Calu3 (cell line): ENCODE measurements at regions not wholly inside any gene's neighbourhood (a gene's known extent, or its start where the extent isn't known, plus 50 kb on each side); places are given as distances from the start of the nearest gene placed in this dataset.

Experiments used
- BruUV-seq: library from RNA; stranded (reverse); fragments of 400-500 nt; replicated peaks from 2 replicates; lab custom pipeline; 2021; lab: Mats Ljungman, UMichigan
- CTCF ChIA-PET: fragments of 300-600 bp; sonication (Branson Sonifier 250); formaldehyde crosslinking; loops from one replicate; lab custom pipeline; 2022; ENCODE audit warnings: antibody characterized with exemption; lab: Charles Lee
- DNase-seq: peaks from one replicate; pipeline ENCODE4 v3.0.0; 2022
- H3K27ac Mint-ChIP-seq: one replicate; pipeline ENCODE4 v1.8.0; 2022; ENCODE audit warnings: mixed read lengths; ENCODE audit not compliant: unreplicated experiment
- H3K27me3 Mint-ChIP-seq: one replicate; pipeline ENCODE4 v1.8.0; 2022; ENCODE audit warnings: mixed read lengths; ENCODE audit not compliant: unreplicated experiment
- H3K36me3 Mint-ChIP-seq: one replicate; pipeline ENCODE4 v1.8.0; 2022; ENCODE audit warnings: mild to moderate bottlenecking, moderate library complexity, mixed read lengths; ENCODE audit not compliant: insufficient read depth, unreplicated experiment
- H3K4me1 Mint-ChIP-seq: one replicate; pipeline ENCODE4 v1.8.0; 2022; ENCODE audit warnings: mild to moderate bottlenecking, low read depth, mixed read lengths; ENCODE audit not compliant: unreplicated experiment
- H3K4me3 Mint-ChIP-seq: one replicate; pipeline ENCODE4 v1.8.0; 2022; ENCODE audit warnings: mild to moderate bottlenecking, low read depth, moderate library complexity, mixed read lengths; ENCODE audit not compliant: unreplicated experiment
- H3K9me3 Mint-ChIP-seq: one replicate; pipeline ENCODE4 v1.8.0; 2022; ENCODE audit warnings: low read depth, mixed read lengths; ENCODE audit not compliant: unreplicated experiment
- intact Hi-C: fragments of 100-400 bp; cut with micrococcal nuclease; formaldehyde crosslinking; loops from one replicate; pipeline ENCODE4 v1.10.0; 2022; ENCODE audit not compliant: unreplicated experiment
- TF ChIP-seq, protein P1 (sequence below): fragments of 200-600 bp; IDR thresholded peaks from one replicate; pipeline ENCODE4 v1.8.0; 2022; ENCODE audit warnings: antibody characterized with exemption; ENCODE audit not compliant: unreplicated experiment

DNA sequence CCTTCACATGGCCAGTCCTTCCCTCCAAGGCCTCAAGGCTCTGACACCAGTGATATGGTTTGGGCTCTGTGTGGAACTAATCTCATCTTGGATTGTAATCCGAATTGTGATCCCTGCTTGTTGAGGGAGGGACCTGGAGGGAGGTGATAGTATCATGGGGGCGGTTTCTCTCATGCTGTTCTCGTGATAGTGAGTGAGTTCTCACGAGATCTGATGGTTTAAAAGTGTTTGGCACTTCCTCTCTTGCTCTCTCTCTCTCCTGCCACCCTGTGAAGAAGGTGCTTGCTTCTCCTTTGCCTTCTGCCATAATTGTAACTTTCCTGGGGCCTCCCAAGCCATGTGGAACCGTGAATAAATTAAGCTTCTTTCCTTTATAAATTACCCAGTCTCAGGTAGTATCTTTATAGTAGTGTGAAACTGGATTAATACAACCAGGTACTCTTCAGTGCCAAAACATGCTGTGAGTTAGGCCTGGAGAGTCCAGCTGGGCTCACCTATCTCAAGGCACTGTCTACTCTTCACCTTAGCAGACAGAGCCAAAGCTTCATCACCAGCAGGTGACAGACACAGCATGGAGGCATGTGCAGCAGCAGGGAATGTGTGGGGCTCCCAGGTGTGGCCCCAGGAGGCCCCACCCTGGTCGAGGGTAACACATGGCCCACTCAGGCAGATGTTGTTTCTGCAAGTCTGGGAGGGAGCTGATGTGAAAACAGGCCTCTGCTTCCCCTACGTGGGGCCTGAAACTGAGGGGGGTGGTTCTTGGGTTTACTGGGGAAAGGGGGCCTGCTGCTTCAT is 97.5 kb upstream of the CDYL start:
- Mint-ChIP-seq H3K27me3 (peaks cover 21% of the 10 kb centered on the region), H3K4me1 (no peaks in the 10 kb centered on the region), H3K4me3 (no peak overlapping the region), H3K36me3 (no peaks in the 10 kb centered on the region), H3K27ac (no peak overlapping the region), H3K9me3 (no peaks in the 10 kb centered on the region)
- DNase-seq, result no peak
- BruUV-seq, result no TSS peak
- intact Hi-C loops, result no loop called here
- TF ChIP-seq, protein P1, sequence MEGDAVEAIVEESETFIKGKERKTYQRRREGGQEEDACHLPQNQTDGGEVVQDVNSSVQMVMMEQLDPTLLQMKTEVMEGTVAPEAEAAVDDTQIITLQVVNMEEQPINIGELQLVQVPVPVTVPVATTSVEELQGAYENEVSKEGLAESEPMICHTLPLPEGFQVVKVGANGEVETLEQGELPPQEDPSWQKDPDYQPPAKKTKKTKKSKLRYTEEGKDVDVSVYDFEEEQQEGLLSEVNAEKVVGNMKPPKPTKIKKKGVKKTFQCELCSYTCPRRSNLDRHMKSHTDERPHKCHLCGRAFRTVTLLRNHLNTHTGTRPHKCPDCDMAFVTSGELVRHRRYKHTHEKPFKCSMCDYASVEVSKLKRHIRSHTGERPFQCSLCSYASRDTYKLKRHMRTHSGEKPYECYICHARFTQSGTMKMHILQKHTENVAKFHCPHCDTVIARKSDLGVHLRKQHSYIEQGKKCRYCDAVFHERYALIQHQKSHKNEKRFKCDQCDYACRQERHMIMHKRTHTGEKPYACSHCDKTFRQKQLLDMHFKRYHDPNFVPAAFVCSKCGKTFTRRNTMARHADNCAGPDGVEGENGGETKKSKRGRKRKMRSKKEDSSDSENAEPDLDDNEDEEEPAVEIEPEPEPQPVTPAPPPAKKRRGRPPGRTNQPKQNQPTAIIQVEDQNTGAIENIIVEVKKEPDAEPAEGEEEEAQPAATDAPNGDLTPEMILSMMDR, result no peak
- CTCF ChIA-PET, result no interaction called here

DNA sequence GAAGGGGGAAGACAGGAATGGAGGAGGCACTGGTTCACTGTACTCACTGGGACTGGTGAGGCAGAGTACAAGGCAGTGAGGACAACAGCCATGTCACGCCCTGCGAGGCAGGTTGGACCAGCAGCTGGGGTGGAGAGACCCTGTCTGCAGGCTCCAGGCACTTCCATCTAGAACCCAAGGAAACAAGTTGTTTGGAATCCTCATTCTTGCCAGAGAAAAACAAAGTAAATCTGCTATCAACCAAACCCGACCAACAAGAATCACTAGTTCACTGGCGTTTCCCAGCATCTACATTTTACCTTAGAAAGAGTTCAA is 98.5 kb upstream of the CDYL start:
- CTCF ChIA-PET, result no interaction called here
- intact Hi-C loops, result no loop called here
- Mint-ChIP-seq H3K27me3 (peaks cover 18% of the 10 kb centered on the region), H3K27ac (no peak overlapping the region), H3K9me3 (no peaks in the 10 kb centered on the region), H3K4me1 (no peaks in the 10 kb centered on the region), H3K4me3 (no peak overlapping the region), H3K36me3 (no peaks in the 10 kb centered on the region)
- TF ChIP-seq, protein P1, result no peak
- DNase-seq, result no peak
- BruUV-seq, result no TSS peak

DNA sequence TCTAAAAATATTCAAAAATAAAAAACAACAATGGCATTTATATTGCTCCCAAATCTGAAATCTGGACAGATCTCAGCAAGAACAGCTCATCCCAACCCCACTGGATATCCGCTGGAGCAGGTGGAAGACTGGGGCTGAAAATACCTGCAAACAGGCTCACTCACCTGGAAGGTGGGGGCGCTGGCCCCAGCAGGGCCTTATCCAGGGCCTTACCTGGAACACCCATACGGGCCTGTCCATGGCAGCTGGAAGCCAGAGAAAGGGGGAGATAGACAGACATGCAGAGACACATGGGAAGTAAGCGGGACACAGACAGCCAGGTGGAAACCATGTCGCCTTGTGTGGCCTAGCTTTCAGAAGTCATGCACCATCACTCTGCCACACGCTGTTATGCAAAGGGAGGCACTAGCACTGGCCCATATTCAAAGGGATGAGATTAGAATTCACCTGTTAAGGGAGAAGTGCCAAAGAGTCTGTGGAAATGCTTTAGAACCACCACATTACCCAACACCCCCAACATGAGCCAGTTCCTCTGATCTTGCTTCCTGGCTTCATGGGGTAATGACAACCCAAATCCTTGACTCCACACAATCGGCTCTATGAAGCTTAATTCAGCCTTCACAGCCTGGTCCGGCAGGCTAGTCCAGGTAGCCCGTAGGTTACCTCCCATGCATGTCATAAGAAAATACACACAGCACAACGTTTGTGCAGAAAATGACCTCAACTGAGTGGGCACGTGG is 99.0 kb upstream of the CDYL start:
- Mint-ChIP-seq H3K27ac (no peak overlapping the region), H3K27me3 (peaks cover 13% of the 10 kb centered on the region), H3K9me3 (no peaks in the 10 kb centered on the region), H3K36me3 (no peaks in the 10 kb centered on the region), H3K4me3 (no peak overlapping the region), H3K4me1 (no peaks in the 10 kb centered on the region)
- DNase-seq, result no peak
- BruUV-seq, result no TSS peak
- intact Hi-C loops, result no loop called here
- TF ChIP-seq, protein P1, result no peak
- CTCF ChIA-PET, result no interaction called here

DNA sequence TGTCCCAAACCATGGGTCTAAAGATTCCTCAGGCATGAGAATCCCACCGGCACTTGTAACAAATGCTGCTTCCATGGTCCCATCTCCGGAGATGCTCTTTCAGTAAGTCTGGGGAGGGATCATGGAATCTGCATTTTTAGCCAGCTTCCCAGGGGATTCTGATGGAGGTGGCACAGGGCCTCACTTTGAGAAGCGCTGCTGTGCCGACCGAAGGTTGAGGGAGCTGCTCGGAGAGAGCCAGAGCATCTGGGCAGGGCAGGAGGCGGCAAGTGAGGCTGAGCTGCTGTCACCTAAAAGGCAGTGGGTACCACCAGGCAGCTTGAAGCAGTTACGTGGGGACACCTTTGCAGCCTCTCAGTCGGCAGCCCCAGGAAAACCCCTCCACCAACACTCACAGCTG is 100.2 kb upstream of the CDYL start:
- Mint-ChIP-seq H3K36me3 (no peaks in the 10 kb centered on the region), H3K27me3 (peaks cover 13% of the 10 kb centered on the region), H3K9me3 (no peaks in the 10 kb centered on the region), H3K27ac (no peak overlapping the region), H3K4me3 (no peak overlapping the region), H3K4me1 (no peaks in the 10 kb centered on the region)
- DNase-seq, result no peak
- BruUV-seq, result no TSS peak
- TF ChIP-seq, protein P1, result no peak
- intact Hi-C loops, result no loop called here
- CTCF ChIA-PET, result no interaction called here
